ENCODE measurements at regions not wholly inside any gene's neighbourhood (a gene's known extent, or its start where the extent isn't known, plus 50 kb on each side); places are given as distances from the start of the nearest gene placed in this dataset.

DNA sequence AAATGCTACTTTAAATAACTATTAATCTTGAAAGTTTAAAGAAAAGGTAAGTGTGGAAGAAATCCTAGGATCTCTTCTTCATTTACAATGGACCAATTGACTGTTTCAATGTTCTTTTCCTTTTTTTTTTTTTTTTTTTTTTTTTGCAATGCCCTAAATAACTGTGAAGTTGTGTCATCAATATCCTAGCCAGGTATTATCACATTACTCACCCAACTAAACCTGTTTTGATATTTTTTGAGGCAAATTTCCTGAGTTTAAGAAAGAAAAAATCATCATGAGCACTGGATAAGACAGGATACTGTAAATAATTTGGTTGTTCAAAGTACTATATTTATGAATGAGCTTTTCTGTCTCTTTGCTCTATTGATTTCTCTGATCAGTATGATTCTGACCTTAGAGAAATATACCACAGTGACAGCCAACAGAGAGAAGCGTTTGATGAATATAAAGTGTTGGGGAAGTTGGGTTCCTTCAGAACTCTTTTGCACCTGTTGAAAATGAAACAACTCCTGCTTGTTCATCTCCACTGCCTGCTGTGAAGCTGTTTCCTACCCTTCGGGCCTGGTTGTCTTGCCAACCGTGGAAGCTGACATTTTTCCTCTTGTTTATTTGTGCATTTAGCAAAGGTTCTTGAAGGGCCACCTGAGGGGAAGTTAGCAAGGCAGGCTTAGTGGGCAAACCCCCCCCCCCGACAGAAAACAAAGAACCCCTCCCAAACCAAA lies 1220.5 kb upstream of the SLC10A2 start:
- in situ Hi-C loops (cut with HindIII; ENCODE audit: low sequenced_read_pairs) = loop anchor here (5.0 kb wide), 1 partner anchor 51 kb away; no protein-coding TSS in a partner anchor

DNA sequence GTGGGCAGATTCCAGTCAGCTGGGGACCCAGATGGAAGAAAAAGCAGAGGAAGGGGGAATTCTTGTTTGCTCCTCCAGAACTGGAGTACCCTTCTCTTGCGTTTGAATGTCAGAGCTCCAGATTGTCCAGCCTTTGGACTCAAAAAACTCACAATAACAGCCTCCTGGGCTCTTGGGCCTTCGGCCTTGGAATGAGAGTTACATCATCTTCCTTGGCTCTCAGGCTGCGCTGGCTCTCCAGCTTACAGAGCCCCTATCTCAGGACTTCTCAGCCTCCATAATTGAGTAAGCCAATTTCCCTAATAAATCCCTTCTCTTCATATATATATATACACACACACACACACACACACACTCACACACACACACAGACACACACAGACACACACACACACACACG lies 1215.7 kb upstream of the SLC10A2 start:
- in situ Hi-C loops (cut with HindIII; ENCODE audit: low sequenced_read_pairs) = no loop called here

DNA sequence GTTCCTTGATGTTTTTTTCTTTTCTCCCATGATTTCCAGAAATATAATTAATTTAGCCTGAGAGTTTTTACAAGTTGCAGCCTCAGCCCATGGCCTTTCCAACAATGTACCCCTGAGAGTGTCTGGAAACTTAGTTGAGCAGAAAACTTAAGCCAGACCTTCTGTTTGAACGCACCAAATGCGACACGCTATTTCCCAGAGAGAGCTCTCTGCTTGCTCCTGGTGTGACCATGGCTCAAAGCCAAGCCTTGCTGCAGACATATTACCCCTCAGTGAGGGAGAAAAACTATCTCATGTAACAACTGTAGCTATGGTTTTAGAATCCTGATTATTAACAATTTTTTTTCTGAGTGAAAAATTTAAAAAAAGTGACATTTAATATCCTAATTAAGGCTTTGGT lies 1204.5 kb upstream of the SLC10A2 start:
- in situ Hi-C loops (cut with HindIII; ENCODE audit: low sequenced_read_pairs) = no loop called here

DNA sequence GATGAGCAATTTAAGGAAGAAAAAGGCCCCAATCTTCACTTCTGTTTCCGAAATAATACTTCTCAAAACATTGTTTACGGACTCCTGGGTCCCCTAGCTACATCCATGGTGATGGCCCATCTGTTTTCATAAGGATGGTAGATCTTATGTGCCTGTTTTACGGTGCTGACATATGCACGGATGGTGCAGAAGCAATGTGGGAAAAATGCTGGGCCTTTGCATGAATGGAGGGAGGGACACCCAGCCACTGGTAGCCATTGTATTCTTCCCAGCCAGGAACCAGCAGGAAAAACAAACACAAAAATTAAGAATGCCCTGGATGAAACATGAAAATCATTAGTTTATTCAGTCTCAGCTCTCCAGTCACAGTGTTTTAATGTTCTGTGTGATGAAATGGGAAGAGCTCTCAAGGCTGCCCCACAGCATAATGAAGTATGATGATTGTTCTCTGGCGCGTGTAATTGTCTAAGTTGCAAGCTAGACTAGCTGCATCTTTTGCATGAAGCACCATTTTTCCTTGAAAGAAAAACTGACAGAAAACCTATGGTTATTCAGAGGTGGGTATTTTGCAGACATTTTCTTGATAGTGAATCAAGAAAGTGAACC lies 1201.1 kb upstream of the SLC10A2 start:
- in situ Hi-C loops (cut with HindIII; ENCODE audit: low sequenced_read_pairs) = loop anchor here (5.0 kb wide), 1 partner anchor 50 kb away; no protein-coding TSS in a partner anchor

DNA sequence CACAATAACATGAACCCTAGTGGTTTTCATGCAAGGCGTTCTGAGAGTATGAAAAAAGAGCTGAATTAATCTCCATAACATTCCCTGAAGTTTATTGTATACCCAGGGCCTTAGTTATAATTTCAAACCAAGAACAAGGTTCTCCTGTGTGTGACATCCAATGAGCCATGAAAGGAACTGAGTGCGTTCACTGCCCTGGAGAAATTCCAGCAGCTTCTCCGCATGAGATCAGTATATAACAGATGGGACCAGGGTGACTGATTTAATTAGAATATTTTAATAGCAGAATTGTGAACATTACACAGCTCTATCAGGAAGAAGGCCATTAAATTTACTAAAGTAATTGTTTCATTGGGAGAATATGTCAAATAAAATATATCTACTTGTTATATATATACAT lies 1190.5 kb upstream of the SLC10A2 start:
- in situ Hi-C loops (cut with HindIII; ENCODE audit: low sequenced_read_pairs) = no loop called here

DNA sequence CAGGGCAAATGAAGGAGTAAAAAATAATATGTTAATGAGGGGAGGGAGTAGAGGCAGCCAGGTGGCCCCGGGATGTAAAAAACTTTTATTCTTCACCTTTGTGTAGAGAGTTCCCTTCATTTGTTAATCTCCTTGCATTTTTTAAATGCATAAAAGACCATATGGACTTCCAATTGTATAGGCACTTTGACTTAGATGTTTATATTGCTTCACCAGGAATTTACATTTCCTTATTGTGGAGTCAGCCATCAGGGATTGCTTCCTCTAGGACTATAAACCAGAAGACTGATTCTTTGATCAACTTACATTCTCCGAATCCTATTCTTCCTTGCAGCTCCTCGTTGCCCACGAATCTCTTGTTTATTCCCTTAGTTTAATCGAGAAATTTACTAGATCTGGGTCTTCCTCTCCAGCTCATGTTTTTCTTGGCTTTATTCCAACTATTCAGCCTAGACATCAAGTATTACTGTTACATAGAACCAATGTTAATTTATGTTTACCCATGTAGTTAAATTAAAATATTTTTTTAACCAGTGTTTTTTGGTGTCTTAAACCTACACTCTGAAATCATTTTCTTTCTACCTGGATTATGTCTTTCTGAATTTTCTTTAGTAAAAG lies 1187.0 kb upstream of the SLC10A2 start:
- in situ Hi-C loops (cut with HindIII; ENCODE audit: low sequenced_read_pairs) = no loop called here

DNA sequence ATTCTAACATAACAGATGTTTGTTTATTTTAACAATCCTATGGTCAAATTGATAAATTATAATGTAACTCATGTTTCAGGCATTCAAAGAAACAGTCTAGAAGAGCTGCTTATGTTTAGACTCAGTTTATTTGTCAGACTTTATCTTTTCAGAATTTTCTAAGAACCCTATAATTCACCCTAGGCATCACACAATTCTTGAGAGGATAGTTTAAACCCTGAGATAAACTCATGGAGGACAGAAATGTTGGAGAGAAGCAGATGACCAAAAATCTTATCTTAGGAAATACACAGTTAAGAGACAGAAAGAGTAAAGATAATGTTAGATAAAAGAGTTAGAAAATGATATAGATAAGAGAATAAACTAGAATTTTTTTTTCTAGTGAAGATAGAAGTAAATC lies 1185.7 kb upstream of the SLC10A2 start:
- in situ Hi-C loops (cut with HindIII; ENCODE audit: low sequenced_read_pairs) = no loop called here

DNA sequence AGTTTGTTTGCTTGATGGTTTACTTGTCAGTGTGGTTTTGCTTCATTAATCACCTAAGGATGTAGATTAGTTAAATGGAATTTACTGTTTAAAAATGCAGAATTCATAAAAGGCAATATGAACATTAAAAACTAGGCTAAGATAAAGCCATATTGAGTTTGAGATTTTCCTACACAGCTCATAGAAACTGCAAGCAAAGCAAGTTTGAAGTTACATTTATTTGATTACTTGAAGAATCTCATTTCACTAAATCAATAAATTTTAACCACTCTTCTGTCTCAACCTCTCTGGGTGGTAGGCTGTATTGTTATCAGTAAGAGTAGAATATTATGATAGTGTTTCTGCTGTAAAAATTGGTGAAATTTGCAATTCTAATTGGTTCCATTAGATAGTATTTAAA lies 1180.7 kb upstream of the SLC10A2 start:
- in situ Hi-C loops (cut with HindIII; ENCODE audit: low sequenced_read_pairs) = no loop called here

DNA sequence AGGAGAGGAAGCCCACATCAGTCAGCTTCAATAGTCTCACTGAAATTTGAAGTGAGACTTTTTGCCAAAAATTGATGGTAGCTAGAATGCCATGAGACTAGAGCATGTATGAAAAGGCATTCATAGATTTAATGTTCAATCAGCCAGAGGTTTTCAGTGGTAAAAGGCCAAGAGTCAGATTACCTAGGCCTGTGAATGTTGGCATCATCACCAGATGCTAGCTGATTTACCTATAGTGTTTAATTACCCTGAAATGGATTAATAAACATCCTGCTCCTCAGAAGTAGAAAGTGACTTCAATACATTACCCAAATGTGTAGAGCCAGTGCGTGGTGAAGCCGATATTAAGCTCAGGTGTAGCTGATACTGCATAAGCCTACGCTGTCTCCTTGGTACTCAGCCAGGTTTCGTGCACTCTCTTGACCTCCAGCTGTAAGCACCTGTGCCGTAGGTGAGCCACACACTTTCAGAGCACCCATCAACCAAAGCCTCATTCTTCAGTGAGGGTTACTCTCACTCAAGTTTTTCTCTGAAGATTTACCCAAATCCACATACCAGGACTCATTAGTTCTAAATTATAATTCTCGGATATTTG lies 1140.3 kb upstream of the SLC10A2 start:
- in situ Hi-C loops (cut with HindIII; ENCODE audit: low sequenced_read_pairs) = no loop called here

DNA sequence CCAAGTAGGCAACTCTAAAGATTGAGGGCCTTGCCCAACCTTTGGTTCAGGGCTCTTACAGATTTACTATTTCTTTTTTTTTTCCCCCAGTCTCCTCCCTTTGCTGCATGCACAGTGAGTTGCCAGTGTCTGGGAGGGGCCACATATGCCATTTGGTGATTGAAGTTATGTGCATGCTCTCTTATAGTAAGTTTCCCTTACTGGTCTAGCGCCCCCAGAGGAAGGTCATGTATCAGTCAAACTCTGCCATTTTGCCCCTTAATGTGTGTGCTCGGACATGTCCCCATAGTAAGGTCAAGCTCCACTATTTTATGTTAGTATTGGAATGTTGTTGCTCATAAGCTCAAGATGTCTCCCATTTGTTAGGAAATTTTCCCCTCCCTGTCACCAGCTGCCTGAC lies 1138.0 kb upstream of the SLC10A2 start:
- in situ Hi-C loops (cut with HindIII; ENCODE audit: low sequenced_read_pairs) = no loop called here

DNA sequence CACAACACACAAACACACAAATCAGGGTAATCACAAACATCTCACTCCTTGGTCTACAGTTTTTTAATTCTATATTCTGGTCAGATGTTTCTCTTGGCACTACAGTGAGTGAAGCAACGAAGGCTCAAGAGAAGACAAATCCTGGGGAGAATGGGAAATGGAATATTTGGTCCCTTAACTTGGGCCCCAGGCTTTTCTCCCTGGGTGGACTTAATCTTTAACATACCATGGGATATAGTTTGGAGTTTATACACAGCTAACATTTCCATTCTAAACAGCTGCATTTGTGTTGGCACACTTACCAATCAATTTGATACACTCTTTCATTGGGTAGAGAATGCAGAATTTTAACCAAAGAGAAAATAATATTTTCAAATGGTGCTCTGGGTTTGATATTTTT lies 1132.6 kb upstream of the SLC10A2 start:
- in situ Hi-C loops (cut with HindIII; ENCODE audit: low sequenced_read_pairs) = no loop called here

DNA sequence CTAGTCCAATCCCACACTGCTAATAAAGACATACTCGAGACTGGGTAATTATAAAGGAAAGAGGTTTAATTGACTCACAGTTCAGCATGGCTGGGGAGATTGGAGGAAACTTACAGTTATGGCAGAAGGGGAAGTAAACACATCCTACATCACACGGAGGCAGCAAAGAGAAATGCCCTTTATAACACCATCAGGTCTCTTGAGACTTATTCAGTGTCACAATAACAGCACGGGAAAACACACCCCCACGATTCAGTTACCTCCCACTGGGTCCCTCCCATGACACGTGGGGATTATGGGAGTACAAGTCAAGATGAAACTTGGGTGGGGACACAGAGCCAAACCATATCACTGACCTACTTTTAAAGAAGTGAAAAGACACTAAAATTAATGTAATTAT lies 1130.4 kb upstream of the SLC10A2 start:
- in situ Hi-C loops (cut with HindIII; ENCODE audit: low sequenced_read_pairs) = no loop called here

DNA sequence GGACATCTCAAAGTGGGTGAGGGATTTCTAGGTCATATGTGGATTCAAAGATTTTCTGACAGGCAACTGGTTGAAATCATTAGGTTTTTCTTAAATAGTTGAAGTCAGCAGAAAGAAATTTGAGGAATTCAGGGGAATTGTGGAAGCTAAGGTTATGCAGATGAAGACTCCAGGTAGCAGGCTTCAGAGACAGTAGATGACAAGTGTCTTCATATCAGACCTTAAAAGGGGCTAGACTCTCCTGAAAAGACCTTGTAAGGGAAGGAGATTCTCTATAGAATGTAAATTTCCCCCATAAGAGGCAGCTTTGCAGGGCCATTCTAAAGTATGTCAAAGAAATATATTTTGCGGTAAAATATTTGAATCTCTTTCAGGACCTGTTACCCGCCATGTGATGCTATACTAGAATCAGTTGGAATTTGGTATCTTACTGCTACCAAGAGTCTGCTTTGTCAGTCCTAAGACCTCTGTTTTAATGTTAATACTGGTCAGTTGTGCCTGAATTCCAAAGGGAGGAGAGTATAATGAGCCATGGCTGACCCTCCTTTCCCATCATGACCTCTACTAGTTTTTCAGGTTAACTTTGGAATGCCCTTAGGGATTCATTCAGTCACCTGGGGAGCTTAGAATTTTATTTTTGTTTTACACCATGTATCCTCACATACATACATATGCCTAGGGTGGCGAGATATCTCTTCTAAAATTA lies 1115.5 kb upstream of the SLC10A2 start:
- in situ Hi-C loops (cut with HindIII; ENCODE audit: low sequenced_read_pairs) = no loop called here

DNA sequence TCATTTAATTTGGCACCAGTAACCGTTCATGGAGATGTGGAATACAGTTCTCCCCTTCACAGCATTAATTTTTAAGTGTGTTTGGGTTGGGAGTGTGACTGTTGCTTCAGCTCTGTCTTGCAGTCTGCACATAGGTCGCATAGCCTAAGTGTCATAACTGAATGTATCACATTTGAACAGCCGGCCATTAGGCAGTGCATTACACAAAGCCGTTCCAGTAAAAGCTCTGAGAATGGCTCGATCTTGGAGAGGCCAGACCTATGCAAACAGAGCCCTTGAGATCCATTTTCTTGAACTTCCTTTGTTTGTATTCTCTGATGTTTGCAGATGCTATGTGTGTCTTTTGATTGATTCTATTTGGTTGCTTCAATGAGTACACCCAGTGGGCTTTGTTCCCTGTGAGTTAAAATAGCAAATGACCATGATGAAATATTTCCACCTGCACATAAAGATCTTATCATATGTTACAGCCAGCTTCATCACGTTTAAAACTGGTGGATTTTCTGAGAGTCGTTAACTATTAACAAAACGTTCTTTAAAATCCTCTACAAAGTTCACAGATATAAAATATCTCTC lies 1104.9 kb upstream of the SLC10A2 start:
- in situ Hi-C loops (cut with HindIII; ENCODE audit: low sequenced_read_pairs) = loop anchor here (5.0 kb wide), 1 partner anchor 39 kb away; no protein-coding TSS in a partner anchor

DNA sequence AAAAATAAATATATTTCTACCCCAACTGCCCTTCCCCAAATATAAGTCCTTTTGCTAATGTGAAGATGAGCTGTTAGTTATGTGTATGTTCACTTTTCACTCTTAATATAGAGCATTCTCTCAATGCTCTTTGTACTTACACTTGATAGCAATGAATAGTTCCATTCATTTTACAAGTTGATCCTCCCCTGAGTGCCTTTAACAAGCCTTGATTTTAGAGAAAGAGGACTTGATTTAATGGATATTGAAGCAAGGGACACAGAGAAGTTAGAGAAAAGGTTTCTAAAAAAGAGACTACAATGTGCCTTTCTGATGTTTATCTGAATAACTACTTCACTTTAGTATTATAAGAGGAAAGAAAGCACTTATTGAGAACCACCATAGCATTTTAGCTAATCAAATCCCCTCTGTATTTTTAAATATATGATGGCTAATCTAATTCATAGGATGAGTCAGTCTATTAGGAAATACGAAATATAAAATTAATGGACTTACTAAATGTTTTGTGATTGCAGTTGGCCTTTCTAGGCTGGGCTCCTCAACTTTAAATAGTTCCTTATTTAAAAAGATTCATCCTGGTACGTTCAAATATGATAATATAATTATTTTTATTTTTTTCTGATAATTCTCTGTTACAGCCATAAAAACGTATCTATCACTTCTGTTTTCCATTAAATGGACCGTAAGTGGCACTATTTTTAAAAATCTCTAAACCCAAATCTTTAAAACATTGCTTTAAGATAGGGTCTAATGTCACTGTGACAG lies 1097.8 kb upstream of the SLC10A2 start:
- in situ Hi-C loops (cut with HindIII; ENCODE audit: low sequenced_read_pairs) = no loop called here

DNA sequence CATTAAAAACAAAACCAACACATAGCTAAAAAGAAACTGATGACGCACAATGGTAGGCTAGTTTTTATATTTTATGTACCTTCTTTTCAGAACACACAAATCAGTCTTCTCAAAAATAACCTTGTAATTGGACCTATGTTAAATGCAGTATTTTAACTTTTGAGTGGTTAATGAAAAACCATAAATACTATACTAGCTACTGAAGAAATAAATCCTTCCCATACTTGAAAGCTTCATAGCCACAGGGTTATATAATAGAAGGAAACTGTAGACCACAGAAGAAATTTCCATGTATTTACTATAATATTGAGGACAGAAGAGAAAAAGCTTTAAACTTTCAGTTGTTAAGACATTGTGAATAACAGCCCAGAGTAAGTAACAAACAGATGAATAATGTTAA lies 1094.3 kb upstream of the SLC10A2 start:
- in situ Hi-C loops (cut with HindIII; ENCODE audit: low sequenced_read_pairs) = no loop called here

DNA sequence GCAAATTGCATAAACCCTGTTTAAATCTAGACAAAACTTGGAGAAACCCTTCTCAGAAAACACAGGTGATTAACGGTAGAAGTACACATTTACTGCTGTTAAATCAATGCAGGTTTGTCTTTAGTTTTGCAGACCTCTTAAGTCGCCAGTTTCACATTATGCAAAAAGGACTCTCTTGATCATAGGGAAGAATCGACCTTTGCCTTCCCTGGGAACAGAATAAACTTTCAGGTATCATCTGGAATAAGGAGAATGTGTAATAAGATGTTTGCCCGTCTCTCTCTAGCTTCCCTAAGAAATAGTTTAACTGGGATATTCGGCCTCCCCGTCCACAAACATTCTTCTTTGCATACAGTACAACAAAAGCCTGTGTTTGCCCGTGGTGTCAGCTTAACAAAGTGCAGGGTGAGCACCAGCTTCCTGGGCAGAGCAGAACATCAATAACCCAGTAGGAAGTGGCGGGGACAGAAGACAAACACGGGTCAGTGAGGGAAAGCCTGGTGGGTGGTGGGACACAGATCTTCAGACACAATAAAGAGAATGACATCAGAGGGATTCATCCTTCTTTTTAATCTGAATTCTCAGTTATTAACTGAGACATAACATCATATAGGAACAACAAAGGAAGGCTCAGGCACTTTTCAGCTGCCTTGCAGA lies 1077.7 kb upstream of the SLC10A2 start:
- in situ Hi-C loops (cut with HindIII; ENCODE audit: low sequenced_read_pairs) = no loop called here

DNA sequence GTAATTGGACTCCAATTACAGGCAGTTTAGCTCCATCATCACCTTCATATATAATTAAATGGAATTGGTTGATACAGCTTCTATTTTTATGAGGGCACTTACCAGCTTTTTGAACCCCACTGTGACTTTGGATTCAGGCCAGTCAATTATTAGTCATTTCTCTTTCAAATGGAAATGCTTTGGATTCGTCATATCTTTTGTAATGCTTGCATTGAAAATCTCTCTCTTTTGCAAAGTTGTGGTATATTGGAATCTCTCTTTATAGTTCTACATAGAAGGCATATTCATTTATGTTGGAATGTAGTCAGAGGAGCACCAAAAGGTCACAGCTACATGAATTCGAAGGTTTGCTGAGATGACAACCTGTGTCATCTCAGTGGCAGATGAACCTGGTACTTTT lies 1074.3 kb upstream of the SLC10A2 start:
- in situ Hi-C loops (cut with HindIII; ENCODE audit: low sequenced_read_pairs) = no loop called here

DNA sequence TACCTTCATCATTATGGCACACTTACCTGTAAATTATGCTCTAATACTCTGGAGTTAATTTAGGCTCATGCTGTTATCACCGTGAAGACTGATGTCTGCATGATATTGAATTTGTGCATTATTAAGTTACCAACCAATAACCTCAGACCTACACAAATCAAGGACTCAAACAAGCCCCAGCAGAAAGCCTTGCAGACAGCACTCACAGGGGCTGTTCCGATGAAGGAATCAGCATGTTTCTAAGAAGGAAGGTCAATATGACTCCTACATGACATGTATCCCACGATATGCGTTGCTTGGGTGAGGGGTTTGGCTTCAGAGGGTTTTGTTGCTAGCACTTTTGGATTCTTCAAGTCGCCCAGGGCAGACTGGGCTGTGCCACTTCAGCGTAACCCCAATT lies 1071.2 kb upstream of the SLC10A2 start:
- in situ Hi-C loops (cut with HindIII; ENCODE audit: low sequenced_read_pairs) = no loop called here

DNA sequence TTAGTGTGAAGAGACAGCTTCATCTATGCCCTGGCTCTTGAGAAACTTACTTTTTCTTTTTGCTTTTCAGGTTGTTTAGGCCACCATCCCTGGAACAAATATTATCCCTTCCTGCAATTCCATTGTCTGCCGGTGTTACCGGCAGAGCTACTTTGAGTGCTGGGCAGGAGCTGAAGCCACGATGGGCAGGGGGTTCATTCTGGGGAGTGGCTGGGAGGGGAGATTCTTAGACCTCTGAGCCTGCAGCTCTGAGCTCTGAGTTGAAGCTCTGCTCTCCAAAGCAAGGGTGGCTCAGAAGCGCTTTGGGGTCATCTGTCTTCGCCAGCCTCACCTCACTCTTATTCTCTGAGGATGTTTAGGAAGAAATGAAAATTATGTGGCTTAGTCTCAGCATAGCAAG lies 1066.6 kb upstream of the SLC10A2 start:
- in situ Hi-C loops (cut with HindIII; ENCODE audit: low sequenced_read_pairs) = loop anchor here (5.0 kb wide), 1 partner anchor 39 kb away; no protein-coding TSS in a partner anchor
